K562 (cell line): ENCODE measurements at regions not wholly inside any gene's neighbourhood (a gene's known extent, or its start where the extent isn't known, plus 50 kb on each side); places are given as distances from the start of the nearest gene placed in this dataset.

ENCODE experiments used
- NFIC ChIP-seq: fragments of 450-650 bp; IDR thresholded peaks from 2 replicates; pipeline ENCODE4 v1.6.1; 2017; ENCODE audit warnings: mild to moderate bottlenecking, inconsistent platforms
- ZNF57 ChIP-seq: fragments of 450-650 bp; formaldehyde crosslinking; IDR thresholded peaks from 2 replicates; pipeline ENCODE4 v1.4.0; 2020; ENCODE audit warnings: mild to moderate bottlenecking, moderate library complexity
- TF ChIP-seq, protein P1 (sequence below): conservative IDR thresholded peaks from 2 replicates; pipeline ENCODE4 v1.6.1; 2011; ENCODE audit warnings: low read depth, mild to moderate bottlenecking, low read length; ENCODE audit not compliant: control insufficient read depth

DNA sequence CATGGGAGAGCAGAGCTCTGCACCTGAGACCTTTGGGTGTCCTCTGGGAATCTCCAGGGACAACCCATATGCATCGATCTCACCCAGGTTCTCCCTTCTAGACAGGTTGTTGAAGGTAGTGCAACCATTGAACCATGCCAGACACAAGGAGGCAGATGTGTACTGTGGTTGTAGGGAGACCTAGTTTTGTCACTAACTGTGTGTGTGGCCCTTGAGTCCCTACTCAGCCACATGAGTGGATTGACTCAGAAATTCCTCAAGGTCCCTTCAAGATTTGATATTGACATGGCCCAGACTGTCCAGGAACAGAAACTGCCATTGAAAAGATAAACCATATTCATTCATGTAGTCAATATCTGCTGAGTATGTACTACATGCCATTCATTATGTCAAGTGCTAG lies 396.4 kb upstream of the CCL2 start:
- TF ChIP-seq NFIC (no peak), ZNF57 (CRISPR knock-in tag) (no peak)
- TF ChIP-seq, protein P1, sequence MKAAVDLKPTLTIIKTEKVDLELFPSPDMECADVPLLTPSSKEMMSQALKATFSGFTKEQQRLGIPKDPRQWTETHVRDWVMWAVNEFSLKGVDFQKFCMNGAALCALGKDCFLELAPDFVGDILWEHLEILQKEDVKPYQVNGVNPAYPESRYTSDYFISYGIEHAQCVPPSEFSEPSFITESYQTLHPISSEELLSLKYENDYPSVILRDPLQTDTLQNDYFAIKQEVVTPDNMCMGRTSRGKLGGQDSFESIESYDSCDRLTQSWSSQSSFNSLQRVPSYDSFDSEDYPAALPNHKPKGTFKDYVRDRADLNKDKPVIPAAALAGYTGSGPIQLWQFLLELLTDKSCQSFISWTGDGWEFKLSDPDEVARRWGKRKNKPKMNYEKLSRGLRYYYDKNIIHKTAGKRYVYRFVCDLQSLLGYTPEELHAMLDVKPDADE = no peak
